AG09319 (cell line): ENCODE measurements at regions not wholly inside any gene's neighbourhood (a gene's known extent, or its start where the extent isn't known, plus 50 kb on each side); places are given as distances from the start of the nearest gene placed in this dataset.

ENCODE experiments used
- DNase-seq: peaks from one replicate; pipeline ENCODE4 v3.0.0-alpha.2; 2010; ENCODE audit warnings: low read depth; ENCODE audit errors: extremely low read depth
- TF ChIP-seq, protein P1 (sequence below): IDR thresholded peaks from 2 replicates; pipeline ENCODE4 v1.5.1; 2011; ENCODE audit warnings: low read depth, mild to moderate bottlenecking, inconsistent platforms, low read length, moderate library complexity

DNA sequence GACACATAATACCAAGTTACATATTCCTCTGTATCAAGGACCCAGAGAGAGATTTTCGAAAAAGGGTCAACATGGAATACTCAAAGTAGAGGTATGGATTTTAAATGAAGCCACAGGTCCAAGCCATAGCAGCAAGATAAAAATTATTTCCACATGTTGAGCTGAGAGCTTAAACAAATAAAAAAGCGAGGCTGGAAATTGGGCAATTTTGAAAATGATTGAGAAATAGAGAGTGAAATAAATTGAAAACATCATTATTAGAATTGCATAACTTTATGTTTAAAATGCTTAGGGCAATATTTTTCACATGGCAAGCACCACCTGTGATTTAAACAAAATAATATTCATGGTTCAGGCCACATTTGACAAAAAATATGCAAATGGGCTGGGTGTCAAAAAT lies 1251.0 kb upstream of the USP15 start:
- TF ChIP-seq, protein P1, sequence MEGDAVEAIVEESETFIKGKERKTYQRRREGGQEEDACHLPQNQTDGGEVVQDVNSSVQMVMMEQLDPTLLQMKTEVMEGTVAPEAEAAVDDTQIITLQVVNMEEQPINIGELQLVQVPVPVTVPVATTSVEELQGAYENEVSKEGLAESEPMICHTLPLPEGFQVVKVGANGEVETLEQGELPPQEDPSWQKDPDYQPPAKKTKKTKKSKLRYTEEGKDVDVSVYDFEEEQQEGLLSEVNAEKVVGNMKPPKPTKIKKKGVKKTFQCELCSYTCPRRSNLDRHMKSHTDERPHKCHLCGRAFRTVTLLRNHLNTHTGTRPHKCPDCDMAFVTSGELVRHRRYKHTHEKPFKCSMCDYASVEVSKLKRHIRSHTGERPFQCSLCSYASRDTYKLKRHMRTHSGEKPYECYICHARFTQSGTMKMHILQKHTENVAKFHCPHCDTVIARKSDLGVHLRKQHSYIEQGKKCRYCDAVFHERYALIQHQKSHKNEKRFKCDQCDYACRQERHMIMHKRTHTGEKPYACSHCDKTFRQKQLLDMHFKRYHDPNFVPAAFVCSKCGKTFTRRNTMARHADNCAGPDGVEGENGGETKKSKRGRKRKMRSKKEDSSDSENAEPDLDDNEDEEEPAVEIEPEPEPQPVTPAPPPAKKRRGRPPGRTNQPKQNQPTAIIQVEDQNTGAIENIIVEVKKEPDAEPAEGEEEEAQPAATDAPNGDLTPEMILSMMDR = no peak
- no peak for DNase-seq

DNA sequence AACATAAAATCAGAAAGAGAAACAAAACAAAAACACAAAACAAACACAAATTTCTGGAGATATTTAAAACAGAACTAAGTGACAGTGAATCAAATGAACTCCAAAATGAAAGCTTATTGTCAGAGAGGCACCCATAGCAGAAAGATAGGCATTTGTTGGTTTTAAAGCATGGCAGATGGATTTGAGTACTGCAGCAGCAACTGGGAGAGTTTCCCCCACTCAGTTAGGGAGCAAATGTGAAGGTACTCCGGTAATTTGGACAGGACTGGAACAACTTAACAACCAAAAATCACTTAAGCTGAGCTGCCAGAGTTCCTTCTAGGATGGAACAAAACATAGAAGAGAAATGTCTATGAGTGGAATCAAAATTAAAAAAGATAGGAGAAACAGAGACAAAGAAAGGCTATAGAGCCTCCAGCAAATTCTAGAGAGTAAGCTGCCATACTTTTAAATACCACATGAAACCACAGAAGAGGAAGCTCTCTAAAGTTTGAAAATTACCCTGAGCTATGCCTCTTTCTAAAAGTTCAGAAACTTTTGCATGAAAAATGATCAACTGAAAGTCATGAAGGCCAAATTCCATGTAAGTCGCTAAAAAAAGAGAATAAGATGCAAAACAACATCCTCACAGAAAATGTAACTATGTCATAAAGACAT lies 1248.3 kb upstream of the USP15 start:
- DNase-seq = no peak
- TF ChIP-seq, protein P1 = no peak

DNA sequence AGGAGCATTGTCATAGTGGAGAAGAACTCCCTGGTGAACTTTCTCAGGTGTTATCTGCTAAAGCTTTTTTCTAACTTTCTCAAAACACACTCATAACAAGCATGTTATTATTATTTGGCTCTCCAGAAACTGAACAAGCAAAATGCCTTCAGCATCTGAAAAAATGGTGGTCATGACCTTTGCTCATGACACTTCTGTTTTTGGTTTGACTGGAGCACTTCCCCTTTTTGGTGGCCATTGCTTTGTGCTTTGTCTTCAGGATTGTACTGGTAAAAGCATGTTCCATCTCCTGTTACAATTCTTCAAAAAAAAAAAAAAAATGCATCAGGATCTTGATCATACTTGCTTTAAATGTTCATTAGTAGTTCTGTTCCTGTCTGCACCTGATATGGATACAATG lies 1241.6 kb upstream of the USP15 start:
- no peak for DNase-seq
- TF ChIP-seq, protein P1 = no peak

DNA sequence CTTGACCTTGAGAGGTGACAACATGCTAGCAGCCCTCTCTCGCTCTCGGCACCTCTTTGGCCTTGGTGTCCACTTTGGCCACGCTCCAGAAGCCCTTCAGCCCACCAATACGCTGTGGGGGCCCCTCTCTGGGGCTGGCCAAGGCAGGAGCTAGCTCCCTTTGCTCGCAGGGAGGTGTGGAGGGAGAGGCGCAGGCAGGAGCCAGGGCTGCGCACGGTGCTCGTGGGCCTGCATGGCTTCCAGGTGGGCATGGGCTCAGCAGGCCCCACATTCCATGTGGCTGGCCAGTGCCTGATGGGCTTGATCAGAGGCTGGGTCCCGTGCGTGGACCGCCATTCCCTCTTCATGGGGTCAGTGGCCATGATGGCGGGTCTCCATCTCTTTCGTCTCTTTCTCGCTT lies 1237.0 kb upstream of the USP15 start:
- TF ChIP-seq, protein P1 = no peak
- DNase-seq = no peak

DNA sequence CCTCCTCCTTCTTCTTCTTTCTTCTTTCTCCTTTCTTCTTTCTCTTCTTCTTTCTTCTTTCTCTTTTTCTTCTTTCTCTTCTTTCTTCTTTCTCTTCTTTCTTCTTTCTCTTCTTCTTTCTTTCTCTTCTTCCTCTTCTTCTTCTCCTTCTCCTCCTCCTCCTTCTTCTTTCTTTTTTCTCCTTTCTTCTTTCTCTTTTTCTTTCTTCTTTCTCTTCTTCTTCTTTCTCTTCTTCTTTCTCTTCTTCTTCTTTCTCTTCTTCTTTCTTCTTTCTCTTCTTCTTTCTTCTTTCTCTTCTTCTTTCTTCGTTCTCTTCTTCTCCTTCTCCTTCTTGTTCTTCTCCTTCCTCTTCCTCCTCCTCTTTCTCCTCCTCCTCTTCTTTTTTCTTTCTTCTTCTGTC lies 1230.7 kb upstream of the USP15 start:
- TF ChIP-seq, protein P1 = no peak
- DNase-seq = no peak

DNA sequence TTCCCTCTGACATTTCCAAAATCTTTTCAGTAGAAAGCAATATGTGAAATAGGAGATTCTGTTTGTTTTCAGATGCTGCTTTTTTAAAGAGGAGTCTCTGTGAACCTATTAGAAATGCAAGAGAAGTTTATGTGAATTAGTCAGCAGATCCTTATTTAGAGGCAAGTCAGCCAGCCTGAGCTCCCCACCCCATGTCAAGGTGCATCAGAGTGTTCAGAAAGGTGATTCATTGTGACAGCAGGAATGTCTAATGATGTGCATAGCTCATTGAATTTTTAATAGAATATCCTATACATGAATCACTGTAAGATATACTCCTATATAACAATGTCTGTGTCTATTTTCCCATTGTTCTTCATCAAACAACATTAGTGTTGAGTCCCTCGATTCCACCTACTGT lies 1222.4 kb upstream of the USP15 start:
- DNase-seq = no peak
- TF ChIP-seq, protein P1 = no peak

DNA sequence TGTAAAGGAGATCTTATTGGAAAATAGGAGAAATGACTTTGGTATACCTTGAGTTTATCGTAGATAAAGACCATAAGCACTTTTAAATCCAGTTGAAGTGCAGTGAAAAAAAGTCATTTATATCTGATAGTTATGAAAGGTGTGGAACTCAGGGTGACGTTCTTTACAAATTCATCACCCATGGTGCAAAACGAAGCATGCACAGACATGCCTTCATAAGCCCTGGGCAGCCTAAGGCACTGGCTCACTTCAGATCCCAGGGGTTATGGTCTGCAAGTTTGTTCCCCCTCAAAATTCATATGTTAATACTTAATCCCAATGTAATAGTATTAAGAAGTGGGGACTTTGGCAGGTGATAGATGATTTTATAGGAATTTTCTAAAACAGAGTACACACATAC lies 1216.4 kb upstream of the USP15 start:
- no peak for DNase-seq
- TF ChIP-seq, protein P1 = no peak
